Sigmoid colon (tissue), 3 donors: ENCODE measurements at regions not wholly inside any gene's neighbourhood (a gene's known extent, or its start where the extent isn't known, plus 50 kb on each side); places are given as distances from the start of the nearest gene placed in this dataset.

Source experiments
- POLR2A ChIP-seq, 2 donors: fragments of 450-650 bp; IDR thresholded peaks; one replicate each; pipeline ENCODE4 v1.6.1; 2016; ENCODE audit warnings: antibody characterized with exemption in 2 of 2, mild to moderate bottlenecking in 2 of 2, moderate library complexity in 2 of 2
- TF ChIP-seq, protein P1 (sequence below), 4 experiments: fragments of 450-650 bp in 3 of 4; fragments of 200-600 bp in 1 of 4; IDR thresholded peaks; one replicate each; pipeline ENCODE4 v1.5.1; 2016 to 2019; ENCODE audit warnings: antibody characterized with exemption in 4 of 4, mild to moderate bottlenecking in 3 of 4, moderate library complexity in 2 of 4

DNA sequence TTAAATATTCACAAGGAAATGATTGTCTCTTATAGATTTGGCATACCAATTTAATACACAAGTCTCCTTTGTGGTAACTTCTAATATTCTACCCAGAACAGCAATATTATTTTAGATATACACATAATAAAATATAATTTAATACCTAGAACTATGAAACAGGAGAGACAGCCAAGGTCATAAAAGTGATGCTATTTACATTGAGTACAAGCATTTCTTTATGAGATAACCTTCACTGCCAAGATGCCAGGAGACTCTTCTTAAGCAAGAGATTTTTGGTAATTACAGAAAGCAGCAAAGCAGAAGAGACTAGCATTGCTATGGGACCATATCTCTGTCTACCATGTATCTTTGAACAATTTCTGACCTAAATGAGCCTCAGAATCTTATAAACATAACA, 764.6 kb upstream of the GHITM start:
- TF ChIP-seq, protein P1, sequence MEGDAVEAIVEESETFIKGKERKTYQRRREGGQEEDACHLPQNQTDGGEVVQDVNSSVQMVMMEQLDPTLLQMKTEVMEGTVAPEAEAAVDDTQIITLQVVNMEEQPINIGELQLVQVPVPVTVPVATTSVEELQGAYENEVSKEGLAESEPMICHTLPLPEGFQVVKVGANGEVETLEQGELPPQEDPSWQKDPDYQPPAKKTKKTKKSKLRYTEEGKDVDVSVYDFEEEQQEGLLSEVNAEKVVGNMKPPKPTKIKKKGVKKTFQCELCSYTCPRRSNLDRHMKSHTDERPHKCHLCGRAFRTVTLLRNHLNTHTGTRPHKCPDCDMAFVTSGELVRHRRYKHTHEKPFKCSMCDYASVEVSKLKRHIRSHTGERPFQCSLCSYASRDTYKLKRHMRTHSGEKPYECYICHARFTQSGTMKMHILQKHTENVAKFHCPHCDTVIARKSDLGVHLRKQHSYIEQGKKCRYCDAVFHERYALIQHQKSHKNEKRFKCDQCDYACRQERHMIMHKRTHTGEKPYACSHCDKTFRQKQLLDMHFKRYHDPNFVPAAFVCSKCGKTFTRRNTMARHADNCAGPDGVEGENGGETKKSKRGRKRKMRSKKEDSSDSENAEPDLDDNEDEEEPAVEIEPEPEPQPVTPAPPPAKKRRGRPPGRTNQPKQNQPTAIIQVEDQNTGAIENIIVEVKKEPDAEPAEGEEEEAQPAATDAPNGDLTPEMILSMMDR (IDR thresholded peaks at IDR 0.05): no peak
- TF ChIP-seq POLR2A (IDR thresholded peaks at IDR 0.05): no peak
